GM18511 (cell line): ENCODE measurements at regions not wholly inside any gene's neighbourhood (a gene's known extent, or its start where the extent isn't known, plus 50 kb on each side); places are given as distances from the start of the nearest gene placed in this dataset.
"Not testable (repeated sequence)": the region's sequence is repeated elsewhere in the genome, so short reads cannot be mapped to it uniquely, and the experiment has no call there.

ENCODE experiments used
- ATAC-seq: cut with Tn5 transposase; IDR thresholded peaks from one replicate; pipeline ENCODE4 v1.9.1; 2021; ENCODE audit warnings: mild to moderate bottlenecking, moderate library complexity; ENCODE audit not compliant: unreplicated experiment

DNA sequence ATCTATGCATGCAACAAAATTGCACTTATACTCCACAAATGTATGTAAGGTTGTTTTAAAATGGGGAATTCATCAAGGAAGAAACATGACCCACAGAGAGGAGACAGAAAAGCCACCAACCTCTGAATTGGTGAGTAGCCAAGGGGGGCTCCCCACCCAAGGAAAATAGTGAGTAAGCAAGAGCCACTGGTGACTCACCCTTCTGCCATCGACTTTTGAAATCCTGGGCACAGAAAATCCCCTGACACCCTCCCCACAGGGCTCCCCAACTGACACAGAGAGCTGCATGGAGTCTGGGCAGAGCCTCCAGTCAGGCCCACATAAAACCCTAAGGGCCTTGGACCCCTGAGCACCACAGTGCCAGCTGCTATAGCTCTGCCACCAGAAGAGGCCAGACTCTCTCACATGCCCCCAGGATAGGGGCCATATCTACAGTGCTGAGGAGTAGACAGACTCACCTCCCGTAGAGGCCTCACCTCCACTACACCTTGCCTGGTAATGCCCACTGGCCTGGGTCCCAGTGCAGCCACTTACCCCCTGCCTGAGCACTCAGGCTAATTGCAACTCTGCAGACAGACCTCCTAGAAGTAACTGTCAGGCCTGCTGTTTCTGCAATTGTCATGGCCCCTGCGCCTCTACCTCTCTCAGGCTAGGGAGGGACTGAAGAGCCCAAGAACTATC lies 244.7 kb upstream of the WSB1 start:
- no peak for ATAC-seq

DNA sequence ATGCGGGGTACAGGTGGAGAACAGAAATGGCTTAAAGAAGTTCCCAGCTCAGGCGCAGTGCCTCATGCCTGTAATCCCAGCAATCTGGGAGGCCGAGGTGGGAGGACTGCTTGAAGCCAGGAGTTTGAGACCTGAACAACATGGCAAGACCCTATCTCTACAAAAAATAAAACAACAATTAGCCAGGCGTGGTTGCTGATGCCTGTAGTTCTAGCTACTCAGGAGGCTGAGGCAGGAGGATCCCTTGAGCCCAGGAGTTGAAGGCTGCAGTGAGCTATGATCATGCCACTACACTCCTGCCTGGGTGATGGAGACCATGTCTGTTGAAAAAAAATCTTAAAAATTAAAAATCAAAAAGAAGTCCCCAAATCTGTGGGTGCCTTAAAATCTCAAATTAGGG lies 228.3 kb upstream of the WSB1 start:
- ATAC-seq = no peak

DNA sequence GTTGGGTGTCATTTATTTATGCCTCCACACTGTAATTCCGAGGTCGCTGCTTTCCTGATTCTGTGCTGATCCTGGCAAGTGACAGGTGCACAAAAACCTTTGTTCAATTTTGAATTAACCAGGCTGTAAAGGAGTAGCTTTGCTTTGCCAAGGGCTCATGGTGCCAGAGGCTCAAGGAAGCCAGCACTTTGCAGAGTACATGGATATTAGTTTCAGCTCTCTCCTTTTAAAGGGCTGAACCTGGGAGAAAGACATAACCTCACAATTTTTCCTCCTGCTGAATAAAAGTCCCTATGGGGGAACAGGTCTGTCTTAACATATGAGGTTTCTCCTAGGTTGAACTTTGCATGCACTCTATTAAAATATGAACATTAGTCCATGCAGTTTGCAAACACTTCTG lies 227.6 kb upstream of the WSB1 start:
- no peak for ATAC-seq

DNA sequence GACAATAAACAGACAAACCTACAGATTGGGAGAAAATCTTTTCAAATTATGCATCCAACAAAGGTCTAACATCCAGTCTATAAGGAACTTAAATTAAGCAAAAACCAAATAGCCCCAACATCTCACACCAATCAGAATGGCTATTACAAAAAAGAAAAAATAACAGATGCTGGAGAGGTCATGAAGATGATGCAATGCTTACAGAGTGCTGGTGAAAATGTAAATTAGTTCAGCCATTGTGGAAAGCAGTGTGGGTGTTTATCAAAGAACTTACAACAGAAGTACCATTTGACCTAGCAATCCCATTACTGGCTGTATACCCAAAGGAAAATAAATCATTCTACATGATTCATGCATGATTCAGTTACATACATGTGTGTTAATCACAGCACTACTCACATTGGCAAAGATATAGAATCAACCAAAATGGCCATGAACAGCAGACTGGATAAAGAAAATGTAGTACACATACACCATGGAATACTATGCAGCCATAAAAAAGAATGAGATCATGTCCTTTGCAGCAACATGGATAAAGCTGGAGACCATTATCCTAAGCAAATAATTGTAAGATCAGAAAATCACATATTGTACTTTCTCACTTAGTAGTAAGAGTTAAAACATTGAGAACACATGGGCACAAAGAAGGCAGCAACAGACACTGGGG lies 223.9 kb upstream of the WSB1 start:
- no peak for ATAC-seq

DNA sequence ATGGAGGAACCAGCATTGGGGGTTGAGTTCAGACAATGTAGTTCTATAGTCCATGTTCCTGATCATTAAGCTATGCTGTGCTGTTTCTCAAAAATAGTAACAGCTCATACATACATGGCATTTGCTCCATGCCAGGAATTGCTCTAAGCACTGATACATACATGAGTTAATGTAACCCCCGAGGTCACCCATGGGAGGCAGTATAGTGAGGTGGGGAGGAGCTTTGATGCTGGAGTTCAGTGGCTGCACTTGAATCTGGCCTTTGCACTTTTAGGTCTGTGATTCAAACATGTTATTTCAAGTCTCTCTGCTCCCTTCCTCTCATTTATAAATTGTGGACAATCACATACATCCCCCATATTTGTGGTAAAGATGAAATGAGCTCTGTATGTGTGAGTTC lies 223.1 kb upstream of the WSB1 start:
- no peak for ATAC-seq

DNA sequence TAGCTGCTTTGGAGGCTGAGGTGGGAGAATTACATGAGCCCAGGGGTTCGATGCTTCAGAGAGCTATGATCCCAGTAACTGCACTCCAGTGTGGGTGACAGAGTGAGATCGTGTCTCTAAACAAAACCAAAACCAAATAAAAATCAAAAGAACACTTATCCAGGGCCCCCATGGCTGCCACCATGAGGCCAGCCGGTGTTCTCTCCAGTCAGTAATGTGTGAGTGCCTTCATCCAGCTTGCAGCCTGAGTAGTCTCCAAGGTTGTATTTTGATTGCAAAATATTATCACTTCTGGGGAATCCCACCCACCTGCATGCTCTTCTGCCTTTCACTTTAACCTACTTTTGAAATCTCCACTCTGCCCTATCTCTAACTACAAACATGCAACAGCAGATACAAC lies 221.0 kb upstream of the WSB1 start:
- ATAC-seq = no peak

DNA sequence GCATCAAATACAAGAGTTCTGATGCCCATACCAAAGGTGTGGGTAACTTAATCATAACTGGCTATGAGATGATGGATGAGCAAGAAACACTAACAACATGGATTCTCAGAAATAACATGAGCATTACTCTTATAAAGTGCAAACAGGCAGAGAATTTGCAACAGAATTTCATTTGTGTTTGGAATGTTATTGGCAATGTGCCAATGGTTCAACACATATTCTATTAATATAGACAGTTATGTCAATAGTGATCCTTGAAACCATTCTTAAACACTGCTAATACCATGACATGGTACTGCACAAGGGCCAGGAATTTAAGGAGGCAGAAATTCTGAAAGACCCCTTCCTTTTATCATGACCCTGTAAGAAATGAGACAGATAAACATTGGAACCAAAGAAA lies 217.1 kb upstream of the WSB1 start:
- ATAC-seq = no peak

DNA sequence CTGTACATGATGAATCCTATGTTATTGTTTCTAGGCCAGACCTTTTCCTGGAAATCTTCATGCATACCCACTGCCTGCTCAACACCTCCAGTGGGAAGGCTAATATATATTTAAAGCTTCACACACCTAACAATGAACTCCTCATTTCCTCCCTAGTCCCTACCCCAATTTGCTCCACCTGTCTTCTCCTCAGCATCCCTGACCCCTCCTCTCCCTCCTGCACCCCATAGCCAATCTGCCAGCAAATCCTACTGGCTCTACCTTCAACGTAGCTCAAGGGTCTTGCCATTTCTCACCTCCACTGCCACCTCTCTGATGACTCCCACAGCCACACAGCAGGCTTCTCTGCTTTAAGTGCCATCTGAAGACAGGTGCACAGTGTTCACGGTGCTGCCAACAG lies 215.6 kb upstream of the WSB1 start:
- ATAC-seq = no peak

DNA sequence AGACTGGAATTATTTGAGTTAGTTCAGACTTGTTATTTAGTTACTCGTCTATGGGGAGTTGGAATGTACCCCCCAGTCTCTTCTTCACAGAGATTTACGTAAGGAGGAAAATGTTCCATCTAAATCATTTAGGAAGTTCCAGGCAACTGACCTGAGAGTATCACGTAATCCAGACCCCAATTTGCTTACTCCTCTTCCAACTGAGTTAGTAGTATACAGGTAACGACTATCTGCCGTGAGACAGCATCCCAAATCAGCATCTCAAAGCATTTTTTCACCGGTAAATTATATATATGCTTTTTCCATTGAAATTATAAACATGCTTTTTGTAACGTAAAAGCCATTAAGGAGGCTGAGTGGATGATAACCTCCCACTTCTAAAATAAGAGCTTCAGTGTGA lies 214.3 kb upstream of the WSB1 start:
- ATAC-seq = no peak

DNA sequence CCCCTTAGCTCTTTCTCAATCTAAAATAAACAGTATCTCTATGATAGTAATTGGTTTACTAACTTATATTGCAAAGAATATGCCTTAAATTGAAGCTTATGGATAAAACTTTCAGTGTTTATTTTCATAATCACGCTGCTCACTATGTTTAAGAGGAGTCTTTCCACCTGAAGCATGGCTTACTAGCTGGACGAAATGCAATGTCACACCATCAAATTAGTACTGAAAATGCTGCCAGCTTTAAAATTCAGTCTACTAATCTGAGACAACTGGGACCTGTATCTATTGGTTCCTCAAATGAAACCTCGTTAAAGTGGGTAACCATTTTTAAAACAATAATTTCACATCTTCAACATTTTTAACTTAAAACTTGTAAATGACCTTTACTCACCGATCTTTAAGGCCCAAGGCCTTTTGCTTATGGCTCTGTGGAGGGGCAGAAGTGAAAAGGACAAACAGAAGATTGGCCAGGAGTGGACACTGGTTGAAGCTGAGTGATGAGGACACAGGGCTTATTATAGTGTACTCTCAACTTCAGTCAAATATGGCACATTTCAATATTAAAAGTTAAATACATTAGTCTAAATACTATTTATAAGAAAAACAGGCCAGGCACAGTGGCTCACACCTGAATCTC lies 212.8 kb upstream of the WSB1 start:
- ATAC-seq = no peak

DNA sequence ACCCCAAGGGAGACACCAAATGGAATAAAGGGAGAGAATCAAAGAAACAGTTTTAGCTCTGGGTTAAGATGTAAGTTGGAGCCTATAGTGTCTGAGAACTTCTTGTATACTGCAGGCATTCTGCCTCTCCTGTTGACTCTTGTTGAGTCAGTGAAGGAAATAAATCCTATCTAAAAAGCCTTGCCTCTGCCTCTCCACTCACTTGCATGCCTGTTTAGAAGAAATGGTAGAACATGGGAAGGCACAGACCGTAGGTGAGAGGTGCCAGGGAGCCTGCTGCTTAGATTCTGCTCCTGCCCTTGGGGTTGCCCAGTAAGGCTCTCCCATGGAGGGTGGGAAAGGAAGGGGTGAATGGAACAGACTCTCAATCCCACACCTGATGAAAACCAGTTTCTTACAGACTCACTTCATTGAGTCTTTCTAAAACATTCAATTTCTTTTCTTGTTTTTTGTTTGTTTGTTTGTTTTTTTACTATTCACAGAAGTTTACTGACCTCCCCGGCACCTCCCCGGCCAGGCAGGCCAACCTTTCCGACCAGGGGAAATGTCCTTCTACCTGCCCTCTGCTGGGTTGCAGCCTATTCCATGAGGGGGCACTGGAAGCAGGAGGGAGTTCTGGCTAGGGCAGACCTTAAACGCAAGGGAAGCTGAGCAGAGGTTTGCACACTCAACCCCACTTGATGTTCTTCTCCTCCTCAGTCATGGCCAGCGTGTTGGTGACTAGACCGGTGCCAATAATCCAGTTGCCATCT lies 211.7 kb upstream of the WSB1 start:
- no peak for ATAC-seq

DNA sequence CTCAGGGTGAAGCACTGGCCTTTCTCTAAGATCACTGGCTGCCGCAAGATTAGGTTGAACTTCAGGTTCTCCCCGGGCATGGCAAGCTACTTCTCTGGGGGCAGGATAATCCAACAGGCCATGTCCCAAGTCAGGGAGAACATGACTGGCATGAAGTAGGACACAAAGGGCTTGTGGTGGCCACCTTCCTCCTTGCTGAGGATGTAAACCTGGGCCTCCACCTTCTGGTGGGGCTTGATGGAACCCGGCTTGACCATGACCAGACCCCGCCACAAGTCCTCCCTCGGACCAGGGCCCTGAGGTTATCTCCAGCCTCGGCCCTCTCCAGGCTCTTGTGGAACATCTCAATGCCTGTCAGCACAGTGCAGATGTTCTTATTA lies 211.1 kb upstream of the WSB1 start:
- ATAC-seq = no peak

DNA sequence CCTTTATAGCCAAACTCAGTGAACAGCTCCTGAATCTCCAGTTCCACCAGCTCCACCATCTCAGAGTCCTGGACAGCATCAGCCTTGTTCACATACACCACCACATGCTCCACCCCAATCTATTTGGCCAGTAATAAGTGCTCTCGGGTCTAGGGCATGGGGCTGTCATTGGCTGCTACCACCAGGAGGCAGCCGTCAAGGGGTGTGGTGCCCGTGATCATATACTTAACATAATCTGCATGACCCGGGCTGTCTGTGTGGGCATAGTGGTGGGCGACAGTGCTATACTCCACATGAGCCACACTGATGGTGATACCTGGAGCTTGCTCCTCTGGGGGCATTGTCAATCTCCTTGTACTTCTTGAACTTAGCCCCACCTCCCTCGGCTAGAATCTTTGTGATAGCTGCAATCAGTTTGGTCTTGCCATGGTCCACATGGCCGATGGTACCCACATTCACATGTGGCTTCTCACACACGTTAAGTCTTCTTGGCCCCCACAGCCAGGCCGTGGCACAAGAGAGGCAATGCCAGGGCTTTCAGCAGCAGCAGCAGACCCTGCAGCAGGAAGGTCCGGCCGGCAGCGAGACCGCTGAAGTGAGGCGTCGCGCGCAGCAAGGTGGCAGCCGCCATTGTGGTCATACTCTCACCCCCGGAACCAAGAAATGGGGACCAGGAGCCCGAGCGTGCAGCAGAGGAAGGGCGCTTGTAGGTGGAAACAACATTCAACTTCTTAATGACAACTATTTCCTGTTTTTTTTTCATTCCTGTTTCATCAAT lies 210.3 kb upstream of the WSB1 start:
- no peak for ATAC-seq

DNA sequence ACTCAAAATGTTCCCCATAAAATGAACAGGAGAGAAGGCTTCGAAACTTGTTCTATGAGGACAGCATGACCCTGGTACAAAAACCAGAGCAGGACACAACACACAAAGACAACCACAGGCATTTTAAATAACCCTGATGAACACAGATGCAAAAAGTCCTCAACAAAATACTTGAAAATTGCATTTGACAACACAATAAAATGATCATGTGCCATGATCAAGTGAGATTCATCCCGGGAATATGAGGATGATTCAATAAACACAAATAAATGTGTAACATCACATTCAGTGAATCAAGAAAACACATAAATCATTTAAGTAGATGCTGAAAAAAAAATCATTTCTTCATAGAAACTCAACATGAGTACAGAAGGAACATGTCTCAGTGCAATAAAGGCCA lies 208.4 kb upstream of the WSB1 start:
- no peak for ATAC-seq

DNA sequence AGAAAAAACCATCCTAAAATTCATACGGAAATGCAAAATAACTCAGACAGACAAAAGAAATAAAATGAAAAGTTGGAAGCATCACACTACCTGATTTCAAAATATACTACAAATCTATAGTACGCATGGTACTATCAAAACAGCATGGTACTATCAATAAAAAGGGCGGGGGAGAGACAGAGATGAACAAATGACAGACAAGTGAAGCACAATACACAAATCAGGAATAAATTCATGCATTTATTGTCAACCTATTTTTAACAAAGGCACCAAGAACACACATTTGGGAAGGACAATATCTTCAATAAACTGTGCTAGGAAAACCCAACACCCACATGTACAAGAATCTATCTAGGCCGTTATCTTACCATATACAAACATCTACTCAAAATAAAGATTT lies 207.4 kb upstream of the WSB1 start:
- no peak for ATAC-seq

DNA sequence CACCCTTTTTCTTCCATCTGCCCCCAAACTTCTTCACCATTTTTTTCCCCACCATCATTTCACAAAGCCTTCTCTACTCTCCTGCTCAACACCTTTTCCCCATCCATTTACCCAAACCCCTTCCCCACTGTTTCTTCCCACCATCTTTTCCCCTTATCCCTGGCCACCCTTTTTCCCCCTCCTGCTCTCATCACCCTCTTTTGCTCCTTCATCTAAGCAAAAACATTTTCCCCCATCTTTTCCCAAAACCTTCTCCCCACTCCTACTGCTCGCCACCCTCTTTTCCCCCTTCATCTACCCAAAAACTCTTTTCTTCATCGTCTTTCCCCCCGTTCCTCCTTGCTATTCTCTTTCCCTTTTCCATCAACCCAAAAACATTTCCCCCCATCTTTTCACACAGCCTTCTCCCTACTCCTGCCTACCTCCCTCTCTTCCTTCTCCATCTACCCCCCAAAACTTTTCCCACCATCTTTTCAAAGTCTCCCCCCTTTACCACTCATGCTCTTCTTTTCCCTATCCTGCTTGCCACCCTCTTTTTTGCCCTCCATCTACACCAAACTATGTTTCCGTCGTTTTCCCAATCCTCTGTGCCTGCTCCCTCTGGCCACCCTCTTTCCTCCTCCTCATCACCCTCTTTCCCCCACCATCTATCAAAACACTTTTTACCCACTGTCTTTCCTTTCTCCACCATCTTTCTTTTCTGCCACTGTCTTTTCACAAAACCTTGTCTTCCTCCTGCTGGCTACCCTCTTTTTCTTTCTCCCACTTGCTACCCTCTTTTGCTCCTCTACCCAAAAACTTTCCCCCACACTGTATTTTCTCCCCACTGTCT lies 205.8 kb upstream of the WSB1 start:
- no peak for ATAC-seq

DNA sequence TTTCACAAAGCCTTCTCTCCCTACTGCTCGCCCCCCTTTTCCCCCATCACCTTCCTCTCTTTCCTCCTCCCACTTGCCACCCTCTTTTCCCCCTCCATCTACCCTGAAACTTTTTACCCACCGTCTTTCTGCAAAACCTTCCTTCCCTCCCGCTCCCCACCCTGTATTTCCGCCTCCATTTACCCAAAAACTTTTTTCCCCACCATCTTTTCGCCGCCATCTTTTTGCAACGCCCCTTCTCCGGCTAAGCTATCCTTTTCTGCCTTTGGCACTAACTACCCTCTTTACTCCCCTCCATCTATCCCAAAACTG lies 205.2 kb upstream of the WSB1 start:
- ATAC-seq = no peak

DNA sequence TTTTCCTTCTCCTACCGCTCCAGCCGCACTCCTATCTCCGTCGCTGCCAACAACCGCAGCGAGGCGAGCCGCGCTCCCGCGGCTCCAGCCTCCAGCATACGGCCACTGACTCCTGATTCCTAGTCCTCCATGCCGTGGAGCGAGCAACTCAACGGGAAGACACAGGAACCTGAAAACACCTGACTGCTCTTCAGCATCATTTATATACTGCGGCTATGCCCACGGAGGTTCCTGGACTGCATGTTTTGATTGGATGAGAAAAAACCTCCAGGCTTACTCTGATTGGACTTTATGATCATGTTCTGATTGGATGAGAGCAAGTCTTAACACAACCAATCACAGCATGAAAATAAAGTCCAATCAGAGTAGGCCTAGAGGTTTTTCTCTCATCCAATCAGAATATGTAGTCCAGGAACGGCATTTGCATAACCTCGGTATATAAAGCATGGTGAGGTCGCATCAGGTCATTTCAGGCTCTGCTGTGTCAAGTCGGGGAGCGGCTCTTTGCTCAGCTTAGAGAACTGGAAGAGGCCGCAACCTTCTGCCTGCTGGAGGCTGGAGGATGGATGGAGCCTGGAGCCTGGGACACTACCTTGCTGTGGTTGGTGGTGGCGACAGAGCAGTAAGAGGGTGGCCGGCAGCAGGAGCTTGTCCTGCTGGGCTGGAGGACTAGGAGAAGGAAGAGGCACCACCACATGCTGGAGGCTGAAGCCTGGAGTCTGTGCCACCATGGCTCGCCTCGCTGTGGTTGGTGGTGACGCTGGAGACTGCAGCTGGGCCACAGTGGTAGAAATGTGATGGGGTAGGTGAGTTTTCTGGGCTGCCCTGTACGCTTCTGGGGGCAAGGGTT lies 204.6 kb upstream of the WSB1 start:
- not testable (repeated sequence) for ATAC-seq

DNA sequence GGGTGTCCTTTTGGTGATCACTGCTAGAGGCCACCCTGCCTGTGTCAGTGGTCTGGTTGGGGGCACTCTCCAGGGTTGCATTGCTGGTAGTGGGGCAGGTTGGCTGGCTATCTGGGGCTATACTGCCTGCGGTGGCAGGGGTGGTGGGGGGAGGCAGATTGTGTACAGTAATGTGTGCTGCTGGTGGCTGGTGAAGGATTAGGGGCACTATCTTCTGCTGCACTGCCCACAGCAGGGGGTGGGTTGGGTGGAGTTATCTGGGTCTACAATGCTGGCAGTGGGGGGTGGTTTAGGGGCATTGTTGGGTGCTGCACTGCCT lies 204.0 kb upstream of the WSB1 start:
- no peak for ATAC-seq
